T-helper 2 cell treated with Interferon-gamma antibody and Interleukin-4, amounts not matched to agents 5 μg/mL and 100 μg/mL, for 36 hours (primary cell): ENCODE measurements at regions not wholly inside any gene's neighbourhood (a gene's known extent, or its start where the extent isn't known, plus 50 kb on each side); places are given as distances from the start of the nearest gene placed in this dataset.
"Not testable (repeated sequence)": the region's sequence is repeated elsewhere in the genome, so short reads cannot be mapped to it uniquely, and the experiment has no call there.

Source experiments
- DNase-seq: peaks from one replicate; pipeline ENCODE4 v3.0.0; 2021; ENCODE audit warnings: low spot score
- H3K27ac Mint-ChIP-seq: one replicate; pipeline ENCODE4 v1.8.0; 2021; ENCODE audit warnings: mild to moderate bottlenecking, mixed read lengths
- H3K27me3 Mint-ChIP-seq: one replicate; pipeline ENCODE4 v1.8.0; 2021; ENCODE audit warnings: low read depth, mixed read lengths
- H3K36me3 Mint-ChIP-seq: one replicate; pipeline ENCODE4 v1.8.0; 2021; ENCODE audit warnings: low read depth, mixed read lengths
- H3K4me1 Mint-ChIP-seq: one replicate; pipeline ENCODE4 v1.8.0; 2021; ENCODE audit warnings: low read depth, mixed read lengths
- H3K4me3 Mint-ChIP-seq: one replicate; pipeline ENCODE4 v1.8.0; 2022; ENCODE audit warnings: mild to moderate bottlenecking, moderate library complexity, mixed read lengths
- H3K9me3 Mint-ChIP-seq: one replicate; pipeline ENCODE4 v1.8.0; 2021; ENCODE audit warnings: mixed read lengths

- no peak overlapping the region for H3K4me3 Mint-ChIP-seq
- H3K4me1 Mint-ChIP-seq, result peaks cover 2% of the 10 kb centered on the region
- H3K36me3 Mint-ChIP-seq, result no peaks in the 10 kb centered on the region
- H3K27me3 Mint-ChIP-seq, result no peaks in the 10 kb centered on the region
- no peaks in the 10 kb centered on the region for H3K9me3 Mint-ChIP-seq
- DNase-seq, result no peak
- H3K27ac Mint-ChIP-seq, result no peak overlapping the region
Measured at GRCh38 chr11:95652002-95652472, 137.5 kb downstream of the FAM76B start.

GRCh38 chr11:95650276-95650675 lies 139.3 kb downstream of the FAM76B start:
- no peak for DNase-seq
- peaks cover 2% of the 10 kb centered on the region for H3K4me1 Mint-ChIP-seq

GRCh38 chr11:95647871-95648270 lies 141.7 kb downstream of the FAM76B start:
- no peak for DNase-seq
- Mint-ChIP-seq H3K9me3 (peaks cover 4% of the 10 kb centered on the region), H3K4me1 (no peaks in the 10 kb centered on the region), H3K27ac (no peak overlapping the region), H3K36me3 (no peaks in the 10 kb centered on the region), H3K27me3 (no peaks in the 10 kb centered on the region), H3K4me3 (no peak overlapping the region)

More at GRCh38 chr11:95650276-95650675, 139.3 kb downstream of the FAM76B start:
- Mint-ChIP-seq H3K36me3 (no peaks in the 10 kb centered on the region), H3K9me3 (no peaks in the 10 kb centered on the region), H3K27ac (no peak overlapping the region), H3K4me3 (no peak overlapping the region), H3K27me3 (no peaks in the 10 kb centered on the region)

- no peak overlapping the region for H3K27ac Mint-ChIP-seq
- no peak overlapping the region for H3K4me3 Mint-ChIP-seq
- DNase-seq, result no peak
- H3K36me3 Mint-ChIP-seq, result no peaks in the 10 kb centered on the region
- no peaks in the 10 kb centered on the region for H3K27me3 Mint-ChIP-seq
- peaks cover 4% of the 10 kb centered on the region for H3K9me3 Mint-ChIP-seq
- peaks cover 2% of the 10 kb centered on the region for H3K4me1 Mint-ChIP-seq
Measured at GRCh38 chr11:95647355-95647754, 142.2 kb downstream of the FAM76B start.

- peak overlapping the region; percentile 52 for H3K27ac Mint-ChIP-seq
Measured at GRCh38 chr11:95641495-95641894, 148.1 kb downstream of the FAM76B start.

GRCh38 chr11:95638501-95638900 lies 151.1 kb downstream of the FAM76B start:
- Mint-ChIP-seq H3K9me3 (peaks cover 10% of the 10 kb centered on the region), H3K4me3 (no peak overlapping the region), H3K27me3 (peaks cover 6% of the 10 kb centered on the region), H3K36me3 (peaks cover 1% of the 10 kb centered on the region), H3K4me1 (peaks cover 11% of the 10 kb centered on the region), H3K27ac (no peak overlapping the region)
- no peak for DNase-seq

More at GRCh38 chr11:95641495-95641894, 148.1 kb downstream of the FAM76B start:
- Mint-ChIP-seq H3K9me3 (peaks cover 14% of the 10 kb centered on the region), H3K36me3 (peaks cover 1% of the 10 kb centered on the region), H3K4me3 (no peak overlapping the region), H3K27me3 (peaks cover 5% of the 10 kb centered on the region), H3K4me1 (peaks cover 11% of the 10 kb centered on the region)
- peak; percentile 21 for DNase-seq

- Mint-ChIP-seq H3K4me3 (no peak overlapping the region), H3K4me1 (peaks cover 2% of the 10 kb centered on the region), H3K36me3 (no peaks in the 10 kb centered on the region), H3K27me3 (no peaks in the 10 kb centered on the region), H3K27ac (no peak overlapping the region), H3K9me3 (peaks cover 6% of the 10 kb centered on the region)
- no peak for DNase-seq
Measured at GRCh38 chr11:95625164-95625900, 164.2 kb downstream of the FAM76B start.

GRCh38 chr11:95616256-95616804 lies 173.3 kb downstream of the FAM76B start:
- H3K36me3 Mint-ChIP-seq, result no peaks in the 10 kb centered on the region
- no peak overlapping the region for H3K27ac Mint-ChIP-seq
- H3K4me3 Mint-ChIP-seq, result no peak overlapping the region
- DNase-seq, result no peak
- H3K27me3 Mint-ChIP-seq, result no peaks in the 10 kb centered on the region
- H3K9me3 Mint-ChIP-seq, result peaks cover 10% of the 10 kb centered on the region
- peaks cover 5% of the 10 kb centered on the region for H3K4me1 Mint-ChIP-seq

GRCh38 chr11:95611827-95612226 lies 177.8 kb downstream of the FAM76B start:
- no peaks in the 10 kb centered on the region for H3K27me3 Mint-ChIP-seq
- no peak overlapping the region for H3K4me3 Mint-ChIP-seq
- no peaks in the 10 kb centered on the region for H3K9me3 Mint-ChIP-seq
- H3K4me1 Mint-ChIP-seq, result no peaks in the 10 kb centered on the region
- H3K36me3 Mint-ChIP-seq, result no peaks in the 10 kb centered on the region
- H3K27ac Mint-ChIP-seq, result no peak overlapping the region
- no peak for DNase-seq

- H3K4me3 Mint-ChIP-seq, H3K27ac Mint-ChIP-seq, H3K36me3 Mint-ChIP-seq, H3K4me1 Mint-ChIP-seq, H3K9me3 Mint-ChIP-seq, DNase-seq, H3K27me3 Mint-ChIP-seq: not testable (repeated sequence)
Measured at GRCh38 chr11:95610185-95610584, 179.4 kb downstream of the FAM76B start.

GRCh38 chr11:95608093-95608492 lies 181.5 kb downstream of the FAM76B start:
- H3K4me1 Mint-ChIP-seq, result no peaks in the 10 kb centered on the region
- no peaks in the 10 kb centered on the region for H3K36me3 Mint-ChIP-seq
- no peaks in the 10 kb centered on the region for H3K27me3 Mint-ChIP-seq
- H3K9me3 Mint-ChIP-seq, result no peaks in the 10 kb centered on the region
- H3K27ac Mint-ChIP-seq, result no peak overlapping the region
- no peak overlapping the region for H3K4me3 Mint-ChIP-seq
- DNase-seq, result no peak

- Mint-ChIP-seq H3K27me3 (no peaks in the 10 kb centered on the region), H3K4me3 (no peak overlapping the region), H3K9me3 (no peaks in the 10 kb centered on the region), H3K36me3 (no peaks in the 10 kb centered on the region), H3K27ac (no peak overlapping the region), H3K4me1 (no peaks in the 10 kb centered on the region)
- DNase-seq, result no peak
Measured at GRCh38 chr11:95606824-95607223, 182.8 kb downstream of the FAM76B start.

GRCh38 chr11:95605271-95605940 lies 184.2 kb downstream of the FAM76B start:
- Mint-ChIP-seq H3K27ac (no peak overlapping the region), H3K4me3 (no peak overlapping the region), H3K9me3 (no peaks in the 10 kb centered on the region), H3K4me1 (peaks cover 2% of the 10 kb centered on the region), H3K36me3 (no peaks in the 10 kb centered on the region), H3K27me3 (no peaks in the 10 kb centered on the region)
- DNase-seq, result no peak

- peaks cover 6% of the 10 kb centered on the region for H3K4me1 Mint-ChIP-seq
- no peak overlapping the region for H3K27ac Mint-ChIP-seq
- no peaks in the 10 kb centered on the region for H3K9me3 Mint-ChIP-seq
- DNase-seq, result peak; percentile 29
- H3K27me3 Mint-ChIP-seq, result no peaks in the 10 kb centered on the region
- H3K4me3 Mint-ChIP-seq, result no peak overlapping the region
- H3K36me3 Mint-ChIP-seq, result no peaks in the 10 kb centered on the region
Measured at GRCh38 chr11:95599959-95600586, 189.5 kb downstream of the FAM76B start.
